ENCODE measurements at regions not wholly inside any gene's neighbourhood (a gene's known extent, or its start where the extent isn't known, plus 50 kb on each side); places are given as distances from the start of the nearest gene placed in this dataset.
"Not testable (repeated sequence)": the region's sequence is repeated elsewhere in the genome, so short reads cannot be mapped to it uniquely, and the experiment has no call there.

DNA sequence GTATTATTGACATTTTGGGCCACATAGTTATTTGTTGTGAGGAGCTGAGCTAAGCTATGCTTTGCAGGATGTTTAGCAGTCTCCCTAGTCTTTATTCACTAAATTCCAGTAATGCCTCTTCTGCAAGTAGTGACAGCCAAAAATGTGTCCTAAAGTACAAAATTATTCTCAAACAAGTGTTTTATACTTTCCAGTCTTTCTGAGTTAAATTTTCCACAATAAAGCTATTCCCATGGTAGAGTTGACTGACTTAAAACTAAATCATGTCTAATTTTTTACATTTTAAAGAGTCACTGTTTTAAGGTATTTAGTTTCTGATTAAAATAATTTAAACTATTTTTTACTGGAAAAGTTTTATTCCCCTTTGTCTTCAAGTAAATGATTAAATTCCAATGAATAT is 717.8 kb upstream of the HS3ST5 start:
- no peak for DNase-seq (ENCODE audit: low read depth)

- DNase-seq (ENCODE audit: low read depth) = no peak
These were observed 715.8 kb upstream of the HS3ST5 start for GRCh38 chr6:115058414-115059211.

GRCh38 chr6:115055579-115055978 is 712.8 kb upstream of the HS3ST5 start:
- DNase-seq (ENCODE audit: low read depth) = no peak

GRCh38 chr6:115054242-115054641 is 711.4 kb upstream of the HS3ST5 start:
- DNase-seq (ENCODE audit: low read depth) = not testable (repeated sequence)

GRCh38 chr6:115053169-115053860 is 710.5 kb upstream of the HS3ST5 start:
- DNase-seq (ENCODE audit: low read depth) = no peak

- DNase-seq (ENCODE audit: low read depth) = no peak
These were observed 673.8 kb upstream of the HS3ST5 start for GRCh38 chr6:115016593-115016992.

DNA sequence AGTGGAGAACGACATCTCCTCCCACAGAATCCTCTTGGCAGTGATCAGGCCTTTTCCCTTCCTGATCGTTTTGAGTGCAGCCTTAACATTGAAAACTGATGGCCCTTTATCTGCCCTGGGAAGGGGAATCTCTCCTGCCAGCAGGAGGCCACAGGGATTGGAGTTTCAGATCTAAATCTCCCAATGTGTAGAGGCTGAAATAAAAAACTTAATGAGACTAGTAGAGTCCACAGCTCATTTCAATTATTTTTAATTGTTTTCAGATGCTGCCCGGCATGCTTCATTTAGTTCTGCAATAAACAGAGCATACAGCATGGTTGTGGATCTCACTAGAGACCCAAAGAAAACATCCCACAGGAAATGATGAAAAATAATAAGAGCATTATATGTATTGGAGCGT is 662.2 kb upstream of the HS3ST5 start:
- peak; percentile 16 for DNase-seq (ENCODE audit: low read depth)

DNA sequence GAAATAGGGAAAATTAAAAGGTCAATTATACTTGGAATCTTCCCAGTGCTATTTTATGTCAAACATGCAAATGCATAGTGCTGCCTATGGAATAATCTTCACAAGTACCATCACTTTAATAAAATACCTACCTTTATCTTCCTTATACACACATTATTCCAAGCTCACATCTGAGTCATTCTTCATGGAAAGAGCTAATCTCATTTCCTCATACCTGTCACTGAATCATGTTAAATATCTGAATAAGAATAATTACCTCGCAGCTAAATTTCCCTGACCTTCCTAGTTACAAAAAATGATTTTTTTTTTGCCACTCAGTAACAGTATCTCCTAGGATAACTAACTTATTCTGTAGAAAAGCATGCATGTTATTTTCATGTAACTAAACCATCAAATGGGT is 661.4 kb upstream of the HS3ST5 start:
- DNase-seq (ENCODE audit: low read depth) = no peak

DNA sequence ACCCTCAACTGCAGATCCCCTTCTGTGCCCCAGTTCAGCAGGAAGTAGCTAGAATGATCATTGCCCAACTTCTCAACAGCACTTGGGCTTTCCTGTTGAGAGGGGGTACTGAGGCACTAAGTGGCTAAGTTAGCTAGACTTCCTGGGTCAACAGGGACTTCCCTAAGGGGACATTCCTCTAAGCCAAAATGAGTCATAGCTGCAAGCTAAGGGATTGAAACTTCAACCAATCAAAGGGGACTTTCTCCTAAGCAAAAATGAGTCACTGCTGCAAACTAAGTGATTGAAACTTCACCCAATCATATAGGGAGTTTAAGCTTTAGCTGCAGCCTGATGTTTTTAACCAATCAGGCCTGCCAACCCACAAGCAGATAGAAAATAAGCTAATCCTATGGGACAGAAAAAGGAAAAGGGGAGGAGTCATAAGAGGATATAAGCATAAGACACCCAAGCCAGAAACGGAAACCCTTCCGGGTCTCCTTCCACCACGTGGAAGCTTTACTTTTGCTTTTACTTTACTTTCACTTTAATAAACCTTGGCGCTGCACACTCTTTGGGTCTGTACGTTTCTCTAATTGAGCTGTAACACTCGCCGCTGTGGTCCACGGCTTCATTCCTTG is 659.0 kb upstream of the HS3ST5 start:
- DNase-seq (ENCODE audit: low read depth) = no peak

- DNase-seq (ENCODE audit: low read depth) = no peak
These were observed 657.9 kb upstream of the HS3ST5 start for GRCh38 chr6:115000736-115001135.

- no peak for DNase-seq (ENCODE audit: low read depth)
These were observed 655.7 kb upstream of the HS3ST5 start for GRCh38 chr6:114998492-114998891.

- DNase-seq (ENCODE audit: low read depth) = no peak
These were observed 655.0 kb upstream of the HS3ST5 start for GRCh38 chr6:114997813-114998292.

DNA sequence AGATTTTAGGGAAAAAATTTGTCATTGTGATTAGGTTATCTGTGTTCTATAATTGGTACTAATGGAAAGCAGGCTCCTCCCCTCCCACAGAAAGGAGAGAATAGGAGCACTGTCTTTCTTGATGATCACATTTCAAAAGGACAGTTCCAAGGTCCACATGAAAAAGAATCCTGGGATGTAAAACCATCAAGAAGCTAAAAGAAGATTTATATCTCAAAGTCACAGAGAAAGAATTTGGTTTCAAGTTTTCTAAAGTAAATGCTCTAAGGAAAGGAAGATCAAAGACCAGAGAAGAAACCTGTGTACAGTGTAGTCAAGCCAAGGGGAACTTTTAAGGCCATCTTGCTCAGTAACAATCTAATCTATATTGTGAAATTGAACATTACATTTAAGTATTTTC is 652.7 kb upstream of the HS3ST5 start:
- DNase-seq (ENCODE audit: low read depth) = no peak

DNA sequence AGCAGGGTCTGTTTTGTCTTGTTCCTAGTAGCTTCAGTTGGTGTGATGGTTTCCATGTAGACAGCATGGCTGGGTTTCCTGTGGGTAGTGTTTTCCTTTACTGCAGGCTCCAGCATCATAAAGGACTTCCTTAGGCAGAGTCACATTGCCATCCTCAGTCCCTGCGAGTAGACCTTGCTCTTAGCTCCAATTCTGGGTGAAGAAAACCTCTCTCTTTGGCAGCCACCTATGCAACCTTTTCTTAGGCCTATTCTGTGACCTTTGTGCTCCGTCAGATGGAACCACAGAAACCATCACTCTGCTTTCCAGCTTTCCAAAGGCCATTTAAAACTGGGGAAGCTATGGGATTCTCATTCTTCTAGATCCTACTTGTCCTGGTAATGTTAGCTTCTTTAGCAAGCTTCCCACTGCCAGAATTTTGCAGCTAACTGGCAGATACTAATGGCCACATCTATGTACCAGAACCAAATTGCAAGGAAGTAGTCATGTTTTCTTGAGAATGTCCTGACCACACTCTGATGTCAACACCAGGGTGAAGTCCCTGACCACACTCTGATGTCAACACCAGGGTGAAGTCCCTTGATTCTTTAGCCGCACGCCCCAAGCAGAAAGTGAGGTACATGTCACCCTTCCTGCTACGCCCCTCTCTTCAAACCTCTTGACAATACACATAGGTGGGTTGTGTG is 646.6 kb upstream of the HS3ST5 start:
- DNase-seq (ENCODE audit: low read depth) = no peak

DNA sequence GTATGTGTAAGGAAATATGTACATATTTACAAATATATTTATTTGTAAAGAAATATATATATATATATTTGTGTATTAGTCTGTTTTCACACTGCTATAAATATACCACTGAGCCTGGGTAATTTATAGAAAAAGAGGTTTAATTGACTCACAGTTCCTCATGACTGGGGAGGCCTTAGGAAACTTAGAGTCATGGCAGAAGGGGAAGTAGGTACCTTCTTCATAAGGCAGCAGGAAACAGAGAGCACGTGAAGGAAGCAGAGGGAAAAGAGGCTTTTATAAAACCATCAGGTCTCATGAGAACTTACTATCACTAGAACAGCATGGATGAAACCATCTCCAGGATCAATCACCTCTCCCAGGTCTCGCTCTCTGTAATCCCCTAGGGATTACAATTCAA is 644.5 kb upstream of the HS3ST5 start:
- DNase-seq (ENCODE audit: low read depth) = no peak

- no peak for DNase-seq (ENCODE audit: low read depth)
These were observed 612.5 kb upstream of the HS3ST5 start for GRCh38 chr6:114955363-114955762.

GRCh38 chr6:114952229-114952628 is 609.4 kb upstream of the HS3ST5 start:
- DNase-seq (ENCODE audit: low read depth) = no peak

DNA sequence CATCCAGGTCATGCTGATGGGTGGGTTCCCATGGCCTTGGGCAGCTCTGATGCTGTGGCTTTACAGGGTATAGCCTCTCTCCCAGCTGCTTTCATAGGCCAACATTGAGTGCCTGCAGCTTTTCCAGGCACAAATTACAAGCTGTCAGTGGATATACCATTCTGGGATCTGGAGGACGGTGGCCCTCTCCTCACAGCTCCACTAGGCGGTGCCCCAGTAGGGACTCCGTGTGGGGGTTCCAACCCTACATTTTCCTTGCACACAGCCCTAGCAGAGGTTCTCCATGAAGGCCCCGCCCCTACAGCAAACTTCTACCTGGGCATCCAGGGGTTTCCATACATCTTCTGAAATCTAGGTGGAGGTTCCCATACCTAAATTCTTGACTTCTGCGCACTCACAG is 602.6 kb upstream of the HS3ST5 start:
- no peak for DNase-seq (ENCODE audit: low read depth)

GRCh38 chr6:114941078-114941477 is 598.3 kb upstream of the HS3ST5 start:
- DNase-seq (ENCODE audit: low read depth) = no peak

DNA sequence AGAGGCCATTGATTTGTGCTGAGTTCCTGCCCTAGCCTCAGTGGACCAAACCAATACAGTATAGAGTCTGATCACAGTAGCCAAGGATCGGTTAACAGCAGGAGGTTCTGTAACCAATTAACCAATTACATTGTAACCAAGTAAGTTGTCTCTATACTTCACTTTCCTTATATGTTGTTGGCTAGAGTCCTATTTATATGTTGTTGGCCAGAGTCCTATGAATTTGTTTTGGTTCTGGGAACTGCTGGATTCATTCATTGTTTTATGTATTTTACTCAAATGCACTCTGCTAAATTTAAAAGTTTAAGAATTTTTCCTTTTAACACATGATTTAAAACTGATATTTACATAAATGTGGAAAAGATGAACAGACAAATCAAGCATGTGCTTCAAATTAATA is 597.4 kb upstream of the HS3ST5 start:
- no peak for DNase-seq (ENCODE audit: low read depth)

DNA sequence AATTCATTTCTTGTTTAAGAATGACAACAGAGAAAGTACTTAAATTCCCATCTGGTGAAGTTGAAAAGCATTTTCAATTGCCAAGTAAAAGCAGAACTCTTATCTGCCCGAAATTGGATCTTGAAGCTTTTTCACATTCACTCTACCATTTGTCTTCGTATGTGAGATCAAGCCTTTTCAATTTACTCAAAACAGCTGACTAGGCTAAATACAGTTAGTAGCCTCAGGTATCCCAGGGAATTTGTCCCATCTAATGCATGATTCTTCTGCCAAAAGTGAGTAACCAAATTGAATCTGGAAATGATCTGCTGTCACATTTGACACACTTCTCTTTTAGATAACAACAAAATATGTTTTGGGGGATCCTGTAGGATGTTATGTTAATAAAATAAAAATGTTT is 596.8 kb upstream of the HS3ST5 start:
- DNase-seq (ENCODE audit: low read depth) = no peak

DNA sequence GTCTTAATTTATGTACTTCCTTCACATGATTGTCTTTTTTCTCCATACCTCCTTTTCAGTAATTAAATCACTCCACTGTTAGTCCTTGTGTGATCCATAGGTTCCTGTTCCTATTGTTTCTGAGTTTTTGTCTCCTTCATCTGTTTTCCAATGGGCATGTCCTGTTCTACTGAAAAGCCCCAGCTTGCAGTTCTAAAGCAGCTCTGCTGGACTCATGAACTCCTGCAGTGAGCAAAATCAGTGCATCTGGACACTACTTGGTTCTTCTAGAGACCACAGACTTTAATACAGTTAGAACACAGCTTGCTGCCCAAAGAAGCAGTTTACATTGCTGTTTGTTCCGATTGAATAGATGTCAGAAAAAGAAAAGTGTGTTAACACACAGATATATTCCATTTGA is 593.3 kb upstream of the HS3ST5 start:
- no peak for DNase-seq (ENCODE audit: low read depth)

DNA sequence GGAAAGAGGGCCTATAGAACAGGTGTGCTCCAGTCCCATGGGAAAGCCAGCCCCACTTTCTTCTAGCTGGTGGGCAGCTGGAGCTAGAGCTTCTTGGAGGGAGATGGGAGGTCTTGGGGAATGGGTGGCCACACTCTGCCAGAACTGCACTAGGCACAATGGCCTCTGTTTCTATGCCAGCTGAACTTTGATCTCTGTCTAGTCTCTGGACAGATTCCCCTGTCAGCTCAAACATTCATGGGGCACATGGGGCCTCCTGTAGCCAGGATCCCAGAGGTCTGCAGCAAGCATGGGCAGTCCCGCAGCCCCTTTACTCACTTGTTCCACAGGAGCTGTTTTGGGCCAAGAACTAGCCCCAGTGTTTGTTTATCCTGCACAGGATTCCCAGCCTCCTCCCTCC is 591.3 kb upstream of the HS3ST5 start:
- DNase-seq (ENCODE audit: low read depth) = no peak
